ENCODE measurements at regions not wholly inside any gene's neighbourhood (a gene's known extent, or its start where the extent isn't known, plus 50 kb on each side); places are given as distances from the start of the nearest gene placed in this dataset.

GRCh38 chr6:22098601-22099031 lies 198.2 kb downstream of the PRL start:
- TF ChIP-seq POLR2AphosphoS5 (IDR thresholded peaks at IDR 0.05; ENCODE audit: low read depth) (no peak), CTCF (IDR thresholded peaks at IDR 0.05; ENCODE audit: insufficient read depth, low read length) (no peak), SPI1 (IDR thresholded peaks at IDR 0.05; ENCODE audit: borderline replicate concordance, low read depth) (no peak), REST (IDR thresholded peaks at IDR 0.05; ENCODE audit: insufficient replicate concordance, low read depth) (no peak), GABPA (IDR thresholded peaks at IDR 0.05; ENCODE audit: low read depth) (no peak)
- Histone ChIP-seq H3K27me3 (ENCODE audit: insufficient read depth, poor library complexity, severe bottlenecking) (no peaks in the 10 kb centered on the region), H3K27ac (replicated peaks) (no peak overlapping the region), H3K4me3 (replicated peaks; ENCODE audit: insufficient read depth, low read length) (no peak overlapping the region)
- DNase-seq (ENCODE audit: low read depth in 1 of 2, low spot score in 1 of 2), result no peak

- no peak overlapping the region for H3K27ac ChIP-seq (replicated peaks)
- no peak for DNase-seq (ENCODE audit: low read depth in 1 of 2, low spot score in 1 of 2)
- TF ChIP-seq CTCF (IDR thresholded peaks at IDR 0.05; ENCODE audit: insufficient read depth, low read length) (no peak), POLR2AphosphoS5 (IDR thresholded peaks at IDR 0.05; ENCODE audit: low read depth) (no peak), REST (IDR thresholded peaks at IDR 0.05; ENCODE audit: insufficient replicate concordance, low read depth) (no peak), GABPA (IDR thresholded peaks at IDR 0.05; ENCODE audit: low read depth) (no peak), SPI1 (IDR thresholded peaks at IDR 0.05; ENCODE audit: borderline replicate concordance, low read depth) (no peak)
- no peak overlapping the region for H3K4me3 ChIP-seq (replicated peaks; ENCODE audit: insufficient read depth, low read length)
- H3K27me3 ChIP-seq (ENCODE audit: insufficient read depth, poor library complexity, severe bottlenecking), result no peaks in the 10 kb centered on the region
These were observed 197.6 kb downstream of the PRL start for GRCh38 chr6:22099231-22099630.

- H3K4me3 ChIP-seq (replicated peaks; ENCODE audit: insufficient read depth, low read length), result no peak overlapping the region
- DNase-seq (ENCODE audit: low read depth in 1 of 2, low spot score in 1 of 2), result no peak
- no peak for TF ChIP-seq REST (IDR thresholded peaks at IDR 0.05; ENCODE audit: insufficient replicate concordance, low read depth)
- TF ChIP-seq CTCF (IDR thresholded peaks at IDR 0.05; ENCODE audit: insufficient read depth, low read length), result no peak
- TF ChIP-seq POLR2AphosphoS5 (IDR thresholded peaks at IDR 0.05; ENCODE audit: low read depth), result no peak
- no peak for TF ChIP-seq GABPA (IDR thresholded peaks at IDR 0.05; ENCODE audit: low read depth)
- TF ChIP-seq SPI1 (IDR thresholded peaks at IDR 0.05; ENCODE audit: borderline replicate concordance, low read depth), result no peak
- no peaks in the 10 kb centered on the region for H3K27me3 ChIP-seq (ENCODE audit: insufficient read depth, poor library complexity, severe bottlenecking)
- no peak overlapping the region for H3K27ac ChIP-seq (replicated peaks)
These were observed 196.9 kb downstream of the PRL start for GRCh38 chr6:22099923-22100322.
